Skeletal muscle tissue (tissue), 3 donors: ENCODE measurements at regions not wholly inside any gene's neighbourhood (a gene's known extent, or its start where the extent isn't known, plus 50 kb on each side); places are given as distances from the start of the nearest gene placed in this dataset.

Experiments
- H3K27ac ChIP-seq: one replicate; pipeline ENCODE4 v1.7.0; 2013; ENCODE audit warnings: mild to moderate bottlenecking, low read depth, low read length, inconsistent platforms
- H3K27me3 ChIP-seq, 3 donors: one replicate each; pipeline ENCODE4 v1.7.0; 2013; ENCODE audit warnings: low read length in 3 of 3; ENCODE audit not compliant: control insufficient read depth in 3 of 3, insufficient read depth in 3 of 3
- H3K36me3 ChIP-seq, 3 donors: one replicate each; pipeline ENCODE4 v1.7.0; 2013; ENCODE audit warnings: low read length in 3 of 3; ENCODE audit not compliant: control insufficient read depth in 3 of 3, insufficient read depth in 3 of 3
- H3K4me1 ChIP-seq, 3 donors: one replicate each; pipeline ENCODE4 v1.7.0; 2013; ENCODE audit warnings: low read length in 3 of 3, mild to moderate bottlenecking in 3 of 3; ENCODE audit not compliant: control insufficient read depth in 3 of 3, insufficient read depth in 3 of 3
- H3K4me3 ChIP-seq, 3 donors: one replicate each; pipeline ENCODE4 v1.7.0; 2013; ENCODE audit warnings: low read length in 3 of 3
- H3K9ac ChIP-seq, 3 donors: one replicate each; pipeline ENCODE4 v1.7.0; 2013; ENCODE audit warnings: low read length in 3 of 3, mild to moderate bottlenecking in 3 of 3, moderate library complexity in 2 of 3, low read depth in 1 of 3
- H3K9me3 ChIP-seq, 3 donors: one replicate each; pipeline ENCODE4 v1.7.0; 2013; ENCODE audit warnings: low read length in 3 of 3; ENCODE audit not compliant: control insufficient read depth in 3 of 3
- donor health status: Osteomylitis.

- H3K27me3 ChIP-seq: no peaks in the 10 kb centered on the region
- no peak overlapping the region for H3K9ac ChIP-seq
- no peak overlapping the region for H3K4me3 ChIP-seq
- H3K36me3 ChIP-seq: no peaks in the 10 kb centered on the region
- H3K4me1 ChIP-seq: no peaks in the 10 kb centered on the region
- no peaks in the 10 kb centered on the region for H3K9me3 ChIP-seq
- H3K27ac ChIP-seq: no peak overlapping the region
Observed at GRCh38 chr6:156308604-156309003, 468.6 kb upstream of the ARID1B start.

DNA sequence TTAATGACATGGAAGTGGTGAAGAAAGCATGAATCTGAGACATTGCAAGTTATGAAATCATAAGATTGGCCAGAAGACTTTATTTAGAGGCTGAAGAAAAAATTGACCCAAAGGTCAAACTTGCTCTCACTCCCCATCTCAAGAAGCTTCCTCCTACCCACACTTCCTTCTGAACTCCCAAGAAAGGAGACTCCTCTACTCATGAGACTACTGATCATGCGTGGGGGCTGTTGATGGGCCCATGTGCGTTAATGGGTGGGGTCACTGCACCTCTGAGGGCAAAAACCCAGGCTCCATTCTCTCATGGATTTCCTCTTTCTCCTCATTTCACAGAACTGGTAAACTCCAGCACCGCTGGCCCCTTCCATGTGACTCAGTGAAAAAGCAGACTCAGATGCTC is 470.6 kb upstream of the ARID1B start:
- Histone ChIP-seq H3K36me3 (no peaks in the 10 kb centered on the region), H3K4me3 (no peak overlapping the region), H3K27ac (no peak overlapping the region), H3K9me3 (no peaks in the 10 kb centered on the region), H3K4me1 (no peaks in the 10 kb centered on the region), H3K9ac (no peak overlapping the region), H3K27me3 (no peaks in the 10 kb centered on the region)

DNA sequence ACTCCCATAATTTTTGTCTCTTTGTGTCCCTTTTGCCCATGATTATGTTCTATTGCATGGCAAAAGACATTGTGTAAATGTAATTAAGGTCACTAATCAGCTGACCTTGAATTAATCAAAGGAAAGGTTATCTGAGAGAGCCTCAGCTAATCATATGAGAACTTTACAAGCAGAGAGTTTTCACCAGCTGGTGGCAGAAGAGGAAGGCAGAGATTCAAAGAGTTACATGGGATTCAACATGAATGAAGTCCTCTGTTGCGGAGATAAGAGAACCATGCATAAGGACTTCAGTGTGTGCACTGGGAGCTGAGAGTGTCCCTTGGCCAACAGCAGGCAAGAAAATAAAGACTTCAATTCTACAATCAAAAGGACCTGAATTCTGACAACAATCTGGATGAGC is 494.1 kb upstream of the ARID1B start:
- Histone ChIP-seq H3K36me3 (no peaks in the 10 kb centered on the region), H3K4me3 (no peak overlapping the region), H3K9me3 (no peaks in the 10 kb centered on the region), H3K4me1 (peaks cover 0 to 3% (median 0%) of the 10 kb centered on the region in 3 donors), H3K27ac (no peak overlapping the region), H3K27me3 (no peaks in the 10 kb centered on the region), H3K9ac (no peak overlapping the region)

GRCh38 chr6:156282087-156282486 is 495.1 kb upstream of the ARID1B start:
- Histone ChIP-seq H3K9ac (no peak overlapping the region), H3K27ac (no peak overlapping the region), H3K9me3 (no peaks in the 10 kb centered on the region), H3K36me3 (no peaks in the 10 kb centered on the region), H3K4me3 (no peak overlapping the region), H3K27me3 (no peaks in the 10 kb centered on the region), H3K4me1 (peaks cover 0 to 3% (median 0%) of the 10 kb centered on the region in 3 donors)

DNA sequence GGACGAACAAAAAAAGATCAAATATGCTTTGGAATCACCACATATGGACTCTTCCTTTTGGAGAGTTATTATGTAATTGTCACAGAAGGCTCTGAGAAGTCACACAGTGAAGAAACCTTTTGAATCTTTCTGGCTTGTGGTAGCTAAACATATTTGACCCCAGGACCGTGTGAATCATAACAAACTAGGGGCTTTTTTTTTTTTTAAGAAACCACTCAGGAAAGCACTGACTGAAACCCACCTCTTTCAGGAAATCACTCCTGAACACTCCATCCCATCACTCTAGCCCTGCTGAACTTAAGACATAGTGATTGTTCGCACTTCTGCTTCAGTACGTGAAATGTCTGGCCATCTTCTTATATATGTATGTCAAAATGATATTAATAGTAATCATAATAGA is 495.9 kb upstream of the ARID1B start:
- no peak overlapping the region for H3K9ac ChIP-seq
- H3K9me3 ChIP-seq: no peaks in the 10 kb centered on the region
- no peak overlapping the region for H3K27ac ChIP-seq
- no peaks in the 10 kb centered on the region for H3K36me3 ChIP-seq
- peaks cover 0 to 3% (median 0%) of the 10 kb centered on the region in 3 donors for H3K4me1 ChIP-seq
- no peaks in the 10 kb centered on the region for H3K27me3 ChIP-seq
- H3K4me3 ChIP-seq: no peak overlapping the region

- no peak overlapping the region for H3K27ac ChIP-seq
- H3K9ac ChIP-seq: no peak overlapping the region
- no peaks in the 10 kb centered on the region for H3K36me3 ChIP-seq
- no peaks in the 10 kb centered on the region for H3K9me3 ChIP-seq
- peaks cover 0 to 3% (median 0%) of the 10 kb centered on the region in 3 donors for H3K4me1 ChIP-seq
- no peak overlapping the region for H3K4me3 ChIP-seq
- H3K27me3 ChIP-seq: no peaks in the 10 kb centered on the region
Observed at GRCh38 chr6:156280065-156280464, 497.1 kb upstream of the ARID1B start.

GRCh38 chr6:156279261-156279969 is 497.8 kb upstream of the ARID1B start:
- H3K4me3 ChIP-seq: no peak overlapping the region
- no peak overlapping the region for H3K9ac ChIP-seq
- H3K36me3 ChIP-seq: no peaks in the 10 kb centered on the region
- no peaks in the 10 kb centered on the region for H3K9me3 ChIP-seq
- no peak overlapping the region for H3K27ac ChIP-seq
- no peaks in the 10 kb centered on the region for H3K27me3 ChIP-seq
- H3K4me1 ChIP-seq: peaks cover 0 to 3% (median 0%) of the 10 kb centered on the region in 3 donors

GRCh38 chr6:156273065-156273711 is 504.0 kb upstream of the ARID1B start:
- H3K4me1 ChIP-seq: no peaks in the 10 kb centered on the region
- no peak overlapping the region for H3K27ac ChIP-seq
- H3K27me3 ChIP-seq: no peaks in the 10 kb centered on the region
- H3K4me3 ChIP-seq: no peak overlapping the region
- H3K9me3 ChIP-seq: no peaks in the 10 kb centered on the region
- H3K36me3 ChIP-seq: no peaks in the 10 kb centered on the region
- no peak overlapping the region for H3K9ac ChIP-seq

GRCh38 chr6:156269751-156270369 is 507.3 kb upstream of the ARID1B start:
- Histone ChIP-seq H3K27ac (no peak overlapping the region), H3K27me3 (no peaks in the 10 kb centered on the region), H3K9ac (no peak overlapping the region), H3K36me3 (no peaks in the 10 kb centered on the region), H3K4me3 (no peak overlapping the region), H3K9me3 (no peaks in the 10 kb centered on the region), H3K4me1 (no peaks in the 10 kb centered on the region)

DNA sequence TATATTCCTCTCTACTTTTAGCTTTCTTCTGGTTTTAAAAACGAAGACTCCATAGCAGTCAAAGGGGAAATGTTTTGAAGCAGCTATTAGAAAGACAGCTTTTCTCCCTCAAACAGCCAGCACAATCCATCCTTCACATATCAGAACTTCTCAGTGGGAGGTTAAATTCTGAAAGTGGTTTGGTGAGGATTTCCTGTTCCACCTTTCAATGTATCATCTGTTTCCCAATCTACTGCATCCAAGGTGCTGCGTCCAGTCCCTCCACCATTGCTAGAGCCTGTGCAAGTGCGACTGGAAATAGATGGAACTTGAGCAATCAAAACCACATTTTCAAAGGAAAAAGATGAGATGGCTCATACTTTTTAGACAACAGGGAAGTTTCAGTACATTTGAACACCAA is 508.3 kb upstream of the ARID1B start:
- Histone ChIP-seq H3K4me3 (no peak overlapping the region), H3K36me3 (no peaks in the 10 kb centered on the region), H3K9me3 (no peaks in the 10 kb centered on the region), H3K9ac (no peak overlapping the region), H3K4me1 (no peaks in the 10 kb centered on the region), H3K27ac (no peak overlapping the region), H3K27me3 (no peaks in the 10 kb centered on the region)
